RWPE1 (cell line): ENCODE measurements at regions not wholly inside any gene's neighbourhood (a gene's known extent, or its start where the extent isn't known, plus 50 kb on each side); places are given as distances from the start of the nearest gene placed in this dataset.

Experiments used
- CTCF ChIA-PET: fragments of 350-600 bp; sonication (Branson Sonifier 250); formaldehyde crosslinking; extraction: SDS; loops from one replicate; lab custom pipeline; 2021; lab: Yijun Ruan, JAX
- POLR2A ChIA-PET: fragments of 400-600 bp; formaldehyde crosslinking; extraction: SDS; loops from one replicate; lab custom pipeline; 2020; ENCODE audit warnings: antibody characterized with exemption; ENCODE audit not compliant: low non-redundant PET; lab: Yijun Ruan, JAX
- DNase-seq: peaks from one replicate; pipeline ENCODE4 v3.0.0; 2012; ENCODE audit warnings: low spot score
- H3K27ac ChIP-seq: fragments of 450-650 bp; 2 replicates; pipeline ENCODE4 v1.5.1; 2017
- CTCF ChIP-seq: fragments of 450-650 bp; conservative IDR thresholded peaks from 2 replicates; pipeline ENCODE4 v1.5.1; 2017; ENCODE audit warnings: low read depth, mild to moderate bottlenecking

- ChIA-PET POLR2A (no interaction called here), CTCF (no interaction called here)
- TF ChIP-seq CTCF = no peak
- no peak for DNase-seq
- H3K27ac ChIP-seq = no peak overlapping the region
Measured at GRCh38 chr2:139055202-139055601, 275.0 kb upstream of the NXPH2 start.

GRCh38 chr2:139048017-139048416 is 267.8 kb upstream of the NXPH2 start:
- H3K27ac ChIP-seq = no peak overlapping the region
- ChIA-PET POLR2A (no interaction called here), CTCF (no interaction called here)
- no peak for TF ChIP-seq CTCF
- no peak for DNase-seq

- ChIA-PET POLR2A (no interaction called here), CTCF (interaction anchor here (1.3 kb wide), 1 partner anchor 13 kb away, joined by 4 read pairs; no protein-coding TSS in a partner anchor)
- no peak for TF ChIP-seq CTCF
Measured at GRCh38 chr2:139045524-139045923, 265.3 kb upstream of the NXPH2 start.

GRCh38 chr2:139034064-139034463 is 253.9 kb upstream of the NXPH2 start:
- ChIA-PET POLR2A (no interaction called here), CTCF (no interaction called here)
- DNase-seq = no peak
- H3K27ac ChIP-seq = no peak overlapping the region
- no peak for TF ChIP-seq CTCF

More at GRCh38 chr2:139045524-139045923, 265.3 kb upstream of the NXPH2 start:
- no peak for DNase-seq
- no peak overlapping the region for H3K27ac ChIP-seq

GRCh38 chr2:139033300-139033699 is 253.1 kb upstream of the NXPH2 start:
- no peak overlapping the region for H3K27ac ChIP-seq
- DNase-seq = peak; percentile 5
- POLR2A ChIA-PET = no interaction called here
- TF ChIP-seq CTCF = no peak
- CTCF ChIA-PET = interaction anchor here (1.4 kb wide), 1 partner anchor 110 kb away, joined by 3 read pairs; no protein-coding TSS in a partner anchor

GRCh38 chr2:139031722-139032121 is 251.5 kb upstream of the NXPH2 start:
- H3K27ac ChIP-seq = no peak overlapping the region
- POLR2A ChIA-PET = no interaction called here
- peak; percentile 41 for DNase-seq
- CTCF ChIA-PET = interaction anchor here (1.4 kb wide), 1 partner anchor 108 kb away, joined by 3 read pairs; no protein-coding TSS in a partner anchor
- TF ChIP-seq CTCF = no peak
